ENCODE measurements at regions not wholly inside any gene's neighbourhood (a gene's known extent, or its start where the extent isn't known, plus 50 kb on each side); places are given as distances from the start of the nearest gene placed in this dataset.

GRCh38 chr4:171031338-171031737 lies 781.9 kb upstream of the GALNTL6 start:
- no peak overlapping the region for H3K27ac ChIP-seq (ENCODE audit: low read length)
- H3K27me3 ChIP-seq (ENCODE audit: low read depth, low read length) = no peaks in the 10 kb centered on the region
- H3K4me3 ChIP-seq (ENCODE audit: low read depth in 1 of 2, low read length in 2 of 2) = no peak overlapping the region
- no peaks in the 10 kb centered on the region for H3K9me3 ChIP-seq (ENCODE audit: control insufficient read depth in 1 of 2, low read length in 2 of 2)
- H3K4me1 ChIP-seq (ENCODE audit: control insufficient read depth in 1 of 2, insufficient read depth in 2 of 2, low read length in 2 of 2) = no peaks in the 10 kb centered on the region
- H3K36me3 ChIP-seq (ENCODE audit: control insufficient read depth in 1 of 2, insufficient read depth in 2 of 2, low read length in 2 of 2) = no peaks in the 10 kb centered on the region

DNA sequence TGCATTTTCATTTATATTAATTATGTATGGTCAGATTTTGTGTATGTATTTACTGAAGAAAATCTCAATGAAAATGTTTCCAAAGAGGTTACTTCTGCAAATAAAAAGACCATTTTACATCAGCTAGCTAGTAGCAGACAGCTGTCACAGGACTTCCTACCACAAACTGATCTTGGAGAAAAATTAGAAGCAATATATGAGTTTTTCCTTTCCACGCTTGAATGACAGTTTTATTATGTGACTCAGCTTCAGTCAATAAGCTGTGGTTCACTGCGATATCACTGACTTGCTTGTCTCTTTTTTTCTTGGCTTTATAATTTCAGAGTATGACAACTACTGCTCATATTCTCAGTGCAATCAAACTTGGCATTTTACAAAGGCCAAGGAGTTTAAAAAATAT lies 787.4 kb upstream of the GALNTL6 start:
- no peaks in the 10 kb centered on the region for H3K4me1 ChIP-seq (ENCODE audit: control insufficient read depth in 1 of 2, insufficient read depth in 2 of 2, low read length in 2 of 2)
- no peak overlapping the region for H3K27ac ChIP-seq (ENCODE audit: low read length)
- no peaks in the 10 kb centered on the region for H3K9me3 ChIP-seq (ENCODE audit: control insufficient read depth in 1 of 2, low read length in 2 of 2)
- no peaks in the 10 kb centered on the region for H3K36me3 ChIP-seq (ENCODE audit: control insufficient read depth in 1 of 2, insufficient read depth in 2 of 2, low read length in 2 of 2)
- no peak overlapping the region for H3K4me3 ChIP-seq (ENCODE audit: low read depth in 1 of 2, low read length in 2 of 2)
- H3K27me3 ChIP-seq (ENCODE audit: low read depth, low read length) = no peaks in the 10 kb centered on the region

DNA sequence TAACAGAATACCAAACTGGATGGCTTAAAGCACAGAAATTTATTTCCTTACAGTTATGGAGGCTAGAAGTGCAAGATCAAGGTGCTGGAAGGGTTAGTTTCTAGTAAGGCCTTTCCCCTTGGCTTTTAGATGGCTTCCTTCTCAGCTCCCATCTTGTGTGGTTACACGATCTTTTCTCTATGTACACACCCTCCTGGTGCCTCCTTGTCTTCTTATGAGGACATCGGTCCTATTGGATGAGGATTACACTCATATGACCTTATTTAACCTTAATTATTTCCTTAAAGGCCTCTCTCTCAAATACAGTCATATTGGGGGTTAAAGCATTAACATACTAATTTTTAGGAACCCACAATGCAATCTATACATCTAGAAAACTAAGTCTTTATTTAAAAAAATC lies 787.9 kb upstream of the GALNTL6 start:
- Histone ChIP-seq H3K36me3 (ENCODE audit: control insufficient read depth in 1 of 2, insufficient read depth in 2 of 2, low read length in 2 of 2) (no peaks in the 10 kb centered on the region), H3K4me3 (ENCODE audit: low read depth in 1 of 2, low read length in 2 of 2) (no peak overlapping the region), H3K27ac (ENCODE audit: low read length) (no peak overlapping the region), H3K27me3 (ENCODE audit: low read depth, low read length) (no peaks in the 10 kb centered on the region), H3K4me1 (ENCODE audit: control insufficient read depth in 1 of 2, insufficient read depth in 2 of 2, low read length in 2 of 2) (no peaks in the 10 kb centered on the region), H3K9me3 (ENCODE audit: control insufficient read depth in 1 of 2, low read length in 2 of 2) (no peaks in the 10 kb centered on the region)

DNA sequence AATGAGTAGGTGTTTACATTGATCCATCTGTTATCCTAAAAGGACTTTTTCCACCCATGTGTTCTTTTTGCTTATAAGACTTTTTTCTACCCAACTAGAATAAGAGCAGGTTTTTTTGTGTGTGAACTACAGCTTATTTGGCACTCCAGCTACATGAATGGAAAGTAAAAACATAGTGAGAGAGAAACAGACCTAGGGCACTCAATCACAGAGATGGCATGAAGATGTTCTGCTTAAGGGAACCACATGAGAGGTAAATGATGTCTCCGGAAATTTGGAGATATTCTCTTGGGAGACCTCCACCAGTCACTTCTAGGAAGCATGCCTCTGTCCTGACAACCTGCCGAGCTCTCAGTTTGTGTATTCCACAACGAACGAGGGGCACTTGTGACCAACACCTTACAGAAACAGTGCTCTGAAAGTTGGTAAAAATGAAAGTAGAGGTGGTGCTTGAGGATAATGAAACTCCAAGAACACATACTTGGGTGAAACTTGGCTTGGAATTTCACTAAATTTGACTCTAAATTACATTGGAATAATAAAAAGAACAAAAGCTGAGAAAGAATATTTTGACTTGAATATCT lies 788.4 kb upstream of the GALNTL6 start:
- Histone ChIP-seq H3K4me3 (ENCODE audit: low read depth in 1 of 2, low read length in 2 of 2) (no peak overlapping the region), H3K27me3 (ENCODE audit: low read depth, low read length) (no peaks in the 10 kb centered on the region), H3K27ac (ENCODE audit: low read length) (no peak overlapping the region), H3K36me3 (ENCODE audit: control insufficient read depth in 1 of 2, insufficient read depth in 2 of 2, low read length in 2 of 2) (no peaks in the 10 kb centered on the region), H3K9me3 (ENCODE audit: control insufficient read depth in 1 of 2, low read length in 2 of 2) (no peaks in the 10 kb centered on the region), H3K4me1 (ENCODE audit: control insufficient read depth in 1 of 2, insufficient read depth in 2 of 2, low read length in 2 of 2) (no peaks in the 10 kb centered on the region)

GRCh38 chr4:171022824-171023230 lies 790.4 kb upstream of the GALNTL6 start:
- H3K4me1 ChIP-seq (ENCODE audit: control insufficient read depth in 1 of 2, insufficient read depth in 2 of 2, low read length in 2 of 2) = no peaks in the 10 kb centered on the region
- no peaks in the 10 kb centered on the region for H3K36me3 ChIP-seq (ENCODE audit: control insufficient read depth in 1 of 2, insufficient read depth in 2 of 2, low read length in 2 of 2)
- no peak overlapping the region for H3K27ac ChIP-seq (ENCODE audit: low read length)
- H3K9me3 ChIP-seq (ENCODE audit: control insufficient read depth in 1 of 2, low read length in 2 of 2) = no peaks in the 10 kb centered on the region
- H3K27me3 ChIP-seq (ENCODE audit: low read depth, low read length) = no peaks in the 10 kb centered on the region
- no peak overlapping the region for H3K4me3 ChIP-seq (ENCODE audit: low read depth in 1 of 2, low read length in 2 of 2)

GRCh38 chr4:171017593-171017992 lies 795.6 kb upstream of the GALNTL6 start:
- Histone ChIP-seq H3K27ac (ENCODE audit: low read length) (no peak overlapping the region), H3K4me1 (ENCODE audit: control insufficient read depth in 1 of 2, insufficient read depth in 2 of 2, low read length in 2 of 2) (no peaks in the 10 kb centered on the region), H3K36me3 (ENCODE audit: control insufficient read depth in 1 of 2, insufficient read depth in 2 of 2, low read length in 2 of 2) (no peaks in the 10 kb centered on the region), H3K9me3 (ENCODE audit: control insufficient read depth in 1 of 2, low read length in 2 of 2) (no peaks in the 10 kb centered on the region), H3K4me3 (ENCODE audit: low read depth in 1 of 2, low read length in 2 of 2) (no peak overlapping the region), H3K27me3 (ENCODE audit: low read depth, low read length) (no peaks in the 10 kb centered on the region)

DNA sequence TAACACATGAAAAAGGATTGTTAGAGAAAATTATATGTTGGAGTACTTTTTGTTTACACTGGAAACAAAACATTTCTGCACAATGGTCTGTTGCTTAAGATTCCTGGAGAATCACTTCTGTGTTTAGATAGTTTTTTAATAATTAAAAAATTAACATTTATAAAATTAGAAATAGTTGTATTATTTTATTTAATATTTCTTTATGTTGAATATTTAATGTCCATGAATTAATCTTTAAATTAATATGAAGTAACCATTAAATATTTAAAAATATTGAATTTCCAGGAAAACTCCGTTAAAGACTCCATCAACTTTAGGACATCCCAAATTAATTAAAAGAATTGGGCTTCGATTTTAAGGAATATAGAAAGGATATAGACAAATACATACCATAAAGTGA lies 797.1 kb upstream of the GALNTL6 start:
- Histone ChIP-seq H3K27me3 (ENCODE audit: low read depth, low read length) (no peaks in the 10 kb centered on the region), H3K4me1 (ENCODE audit: control insufficient read depth in 1 of 2, insufficient read depth in 2 of 2, low read length in 2 of 2) (no peaks in the 10 kb centered on the region), H3K36me3 (ENCODE audit: control insufficient read depth in 1 of 2, insufficient read depth in 2 of 2, low read length in 2 of 2) (no peaks in the 10 kb centered on the region), H3K9me3 (ENCODE audit: control insufficient read depth in 1 of 2, low read length in 2 of 2) (no peaks in the 10 kb centered on the region), H3K27ac (ENCODE audit: low read length) (no peak overlapping the region), H3K4me3 (ENCODE audit: low read depth in 1 of 2, low read length in 2 of 2) (no peak overlapping the region)

DNA sequence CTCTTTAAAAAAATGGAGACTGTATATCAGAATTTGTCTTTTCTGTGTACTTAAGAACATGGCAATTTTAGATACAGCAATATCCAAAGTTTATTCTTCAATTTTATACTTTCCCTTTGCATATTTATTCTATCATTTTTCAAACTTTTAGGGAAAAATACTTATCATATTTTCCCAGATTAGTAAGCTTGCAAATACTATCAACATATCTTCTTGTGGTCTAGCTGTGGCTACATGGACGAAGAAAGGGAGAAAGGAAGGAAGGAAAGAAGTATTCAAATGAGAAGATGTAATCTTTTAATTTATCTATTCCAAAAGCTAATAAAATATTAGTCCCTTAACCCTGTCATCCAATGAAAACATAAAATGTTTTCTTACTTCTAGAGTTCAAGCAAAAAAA lies 797.8 kb upstream of the GALNTL6 start:
- no peaks in the 10 kb centered on the region for H3K9me3 ChIP-seq (ENCODE audit: control insufficient read depth in 1 of 2, low read length in 2 of 2)
- H3K27ac ChIP-seq (ENCODE audit: low read length) = no peak overlapping the region

DNA sequence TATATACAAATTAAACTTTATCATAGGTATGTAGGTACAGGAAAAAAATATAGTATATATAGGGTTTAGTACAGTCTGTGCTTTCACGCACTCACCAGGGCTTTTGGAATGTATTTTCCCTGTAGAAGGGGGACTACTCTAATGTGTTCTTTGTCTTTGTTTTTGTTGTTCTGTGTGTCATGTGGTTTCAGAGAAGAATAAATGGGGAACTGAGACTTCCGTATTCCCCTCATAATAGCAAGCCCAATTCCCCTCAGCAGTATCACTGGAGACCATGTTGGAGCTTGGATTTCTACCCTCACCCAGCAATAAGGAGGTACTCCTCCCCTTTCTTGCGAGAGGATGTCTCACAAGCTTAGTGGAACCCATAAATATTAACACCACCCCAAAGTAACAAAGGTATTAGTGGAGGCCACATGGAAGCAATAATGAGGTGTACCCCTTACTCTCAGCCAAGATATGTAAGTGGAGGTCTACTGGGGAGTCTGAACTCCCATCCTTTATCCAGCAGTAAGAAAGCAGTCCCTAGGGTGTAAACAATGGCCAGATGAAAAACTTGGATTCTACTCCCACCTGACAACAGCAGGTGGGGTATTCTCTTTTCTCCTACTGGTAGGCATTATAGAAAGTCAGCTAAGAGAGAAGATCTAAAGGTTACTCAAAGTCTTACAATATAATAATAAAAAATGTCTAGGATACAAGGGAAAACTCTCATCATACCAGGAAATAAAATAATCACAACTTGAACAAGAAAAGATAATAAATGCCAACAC lies 805.4 kb upstream of the GALNTL6 start:
- Histone ChIP-seq H3K27ac (ENCODE audit: low read length) (no peak overlapping the region), H3K4me3 (ENCODE audit: low read depth in 1 of 2, low read length in 2 of 2) (no peak overlapping the region), H3K4me1 (ENCODE audit: control insufficient read depth in 1 of 2, insufficient read depth in 2 of 2, low read length in 2 of 2) (no peaks in the 10 kb centered on the region), H3K9me3 (ENCODE audit: control insufficient read depth in 1 of 2, low read length in 2 of 2) (no peaks in the 10 kb centered on the region), H3K27me3 (ENCODE audit: low read depth, low read length) (no peaks in the 10 kb centered on the region), H3K36me3 (ENCODE audit: control insufficient read depth in 1 of 2, insufficient read depth in 2 of 2, low read length in 2 of 2) (no peaks in the 10 kb centered on the region)

More for the DNA sequence above, 797.8 kb upstream of the GALNTL6 start:
- H3K27me3 ChIP-seq (ENCODE audit: low read depth, low read length) = no peaks in the 10 kb centered on the region
- H3K4me1 ChIP-seq (ENCODE audit: control insufficient read depth in 1 of 2, insufficient read depth in 2 of 2, low read length in 2 of 2) = no peaks in the 10 kb centered on the region
- no peak overlapping the region for H3K4me3 ChIP-seq (ENCODE audit: low read depth in 1 of 2, low read length in 2 of 2)
- H3K36me3 ChIP-seq (ENCODE audit: control insufficient read depth in 1 of 2, insufficient read depth in 2 of 2, low read length in 2 of 2) = no peaks in the 10 kb centered on the region

DNA sequence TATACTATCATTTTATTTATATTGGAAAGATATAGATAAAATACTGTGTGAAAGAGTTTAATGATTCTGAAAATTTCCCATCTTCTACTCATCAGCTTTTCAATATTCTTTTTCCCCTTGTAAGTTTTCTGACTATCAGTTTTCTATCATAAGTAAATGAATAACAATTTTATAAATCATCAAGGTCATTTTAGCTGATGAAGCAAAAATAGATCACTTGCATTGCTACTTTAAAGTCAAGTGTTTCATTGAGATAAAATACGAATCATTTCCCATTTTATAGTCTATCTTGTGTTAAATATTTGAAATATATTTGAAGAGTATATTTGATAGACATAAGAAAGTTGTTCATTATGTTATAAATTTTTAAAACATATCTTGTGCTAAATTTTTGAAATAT lies 811.0 kb upstream of the GALNTL6 start:
- Histone ChIP-seq H3K27ac (ENCODE audit: low read length) (no peak overlapping the region), H3K36me3 (ENCODE audit: control insufficient read depth in 1 of 2, insufficient read depth in 2 of 2, low read length in 2 of 2) (no peaks in the 10 kb centered on the region), H3K27me3 (ENCODE audit: low read depth, low read length) (no peaks in the 10 kb centered on the region), H3K4me1 (ENCODE audit: control insufficient read depth in 1 of 2, insufficient read depth in 2 of 2, low read length in 2 of 2) (no peaks in the 10 kb centered on the region), H3K9me3 (ENCODE audit: control insufficient read depth in 1 of 2, low read length in 2 of 2) (no peaks in the 10 kb centered on the region), H3K4me3 (ENCODE audit: low read depth in 1 of 2, low read length in 2 of 2) (no peak overlapping the region)

GRCh38 chr4:170990989-170991589 lies 822.1 kb upstream of the GALNTL6 start:
- Histone ChIP-seq H3K4me3 (ENCODE audit: low read depth in 1 of 2, low read length in 2 of 2) (no peak overlapping the region), H3K9me3 (ENCODE audit: control insufficient read depth in 1 of 2, low read length in 2 of 2) (peaks cover 0 to 3% of the 10 kb centered on the region in 2 donors), H3K27me3 (ENCODE audit: low read depth, low read length) (no peaks in the 10 kb centered on the region), H3K36me3 (ENCODE audit: control insufficient read depth in 1 of 2, insufficient read depth in 2 of 2, low read length in 2 of 2) (no peaks in the 10 kb centered on the region), H3K4me1 (ENCODE audit: control insufficient read depth in 1 of 2, insufficient read depth in 2 of 2, low read length in 2 of 2) (no peaks in the 10 kb centered on the region), H3K27ac (ENCODE audit: low read length) (no peak overlapping the region)

All from muscle layer of duodenum (tissue), 2 donors.